IMR-90 (cell line): ENCODE measurements at regions not wholly inside any gene's neighbourhood (a gene's known extent, or its start where the extent isn't known, plus 50 kb on each side); places are given as distances from the start of the nearest gene placed in this dataset.
A peak's percentile ranks its signal among the peaks of the same experiment; 100 is the strongest.

Source experiments
- ATAC-seq: fragments of 200-7000 bp; cut with Tn5 transposase; 2 replicates; pipeline ENCODE4 v1.9.1; 2020; ENCODE audit warnings: low read depth, mild to moderate bottlenecking, moderate library complexity
- BruUV-seq: library from RNA; stranded (reverse); fragments of 400-500 nt; replicated peaks from 2 replicates; lab custom pipeline; 2021; lab: Mats Ljungman, UMichigan
- CTCF ChIA-PET: fragments of 300-600 bp; formaldehyde crosslinking; extraction: SDS; loops from one replicate; lab custom pipeline; 2021; ENCODE audit warnings: antibody characterized with exemption; lab: Yijun Ruan, JAX
- POLR2A ChIA-PET: fragments of 300-600 bp; sonication (Branson Sonifier 250); formaldehyde crosslinking; loops from one replicate; lab custom pipeline; 2022; ENCODE audit warnings: antibody characterized with exemption; ENCODE audit not compliant: unreplicated experiment; lab: Charles Lee
- DNase-seq: peaks from one replicate; pipeline ENCODE4 v3.0.0; 2013
- H2AFZ ChIP-seq: replicated peaks from 2 replicates; pipeline ENCODE3; 2013; ENCODE audit warnings: low read length, mild to moderate bottlenecking; ENCODE audit not compliant: poor library complexity
- H2AK5ac ChIP-seq: 2 replicates; pipeline ENCODE4 v1.6.1; 2013; ENCODE audit warnings: low read depth, low read length, inconsistent platforms
- H2AK9ac ChIP-seq: replicated peaks from 2 replicates; pipeline ENCODE3; 2013; ENCODE audit warnings: mild to moderate bottlenecking, low read depth, low read length, moderate library complexity; ENCODE audit not compliant: poor library complexity
- H2BK120ac ChIP-seq: 2 replicates; pipeline ENCODE4 v1.6.1; 2013; ENCODE audit warnings: low read depth, low read length, inconsistent platforms
- H2BK15ac ChIP-seq: 3 replicates; pipeline ENCODE4 v1.6.1; 2013; ENCODE audit warnings: low read depth, low read length, inconsistent platforms
- H2BK20ac ChIP-seq: 2 replicates; pipeline ENCODE4 v1.6.1; 2013; ENCODE audit warnings: low read depth, mild to moderate bottlenecking, inconsistent platforms, low read length, moderate library complexity
- H2BK5ac ChIP-seq: 2 replicates; pipeline ENCODE4 v1.6.1; 2013; ENCODE audit warnings: mild to moderate bottlenecking, low read depth, low read length, inconsistent platforms; ENCODE audit not compliant: poor library complexity, severe bottlenecking
- H3K14ac ChIP-seq: replicated peaks from 2 replicates; pipeline ENCODE4 v1.6.1; 2013; ENCODE audit warnings: low read depth, low read length, inconsistent platforms
- H3K18ac ChIP-seq: 2 replicates; pipeline ENCODE4 v1.6.1; 2013; ENCODE audit warnings: low read depth, low read length, control low read depth
- H3K23ac ChIP-seq: 2 replicates; pipeline ENCODE4 v1.6.1; 2013; ENCODE audit warnings: low read depth, low read length, inconsistent platforms
- H3K27ac ChIP-seq: 2 replicates; pipeline ENCODE4 v1.5.1; 2013; ENCODE audit warnings: mild to moderate bottlenecking, control low read depth, low read length; ENCODE audit not compliant: insufficient read depth
- H3K27me3 ChIP-seq: 2 replicates; pipeline ENCODE4 v1.6.1; 2013; ENCODE audit warnings: low read length; ENCODE audit not compliant: control insufficient read depth, insufficient read depth
- H3K36me3 ChIP-seq: 2 replicates; pipeline ENCODE4 v1.6.1; 2013; ENCODE audit warnings: low read length, mixed read lengths; ENCODE audit not compliant: control insufficient read depth, insufficient read depth
- H3K4ac ChIP-seq: 2 replicates; pipeline ENCODE4 v1.6.1; 2013; ENCODE audit warnings: low read depth, low read length, inconsistent platforms
- H3K4me1 ChIP-seq: 2 replicates; pipeline ENCODE4 v1.6.1; 2013; ENCODE audit warnings: low read length, mixed read lengths; ENCODE audit not compliant: control insufficient read depth, insufficient read depth
- H3K4me2 ChIP-seq: 2 replicates; pipeline ENCODE4 v1.6.1; 2013; ENCODE audit warnings: low read depth, mild to moderate bottlenecking, control low read depth, low read length, moderate library complexity
- H3K4me3 ChIP-seq: 2 replicates; pipeline ENCODE4 v1.5.1; 2013; ENCODE audit warnings: low read depth, mild to moderate bottlenecking, control low read depth, low read length, moderate library complexity; ENCODE audit not compliant: insufficient read depth
- H3K56ac ChIP-seq: 2 replicates; pipeline ENCODE4 v1.6.1; 2013; ENCODE audit warnings: low read length, inconsistent platforms; ENCODE audit not compliant: insufficient read depth; ENCODE audit errors: extremely low read depth
- H3K79me1 ChIP-seq, 2 experiments: 2 replicates each; pipeline ENCODE4 v1.6.1; 2013; ENCODE audit warnings: low read length in 2 of 2, inconsistent platforms in 1 of 2, low read depth in 1 of 2
- H3K9ac ChIP-seq: 2 replicates; pipeline ENCODE4 v1.6.1; 2013; ENCODE audit warnings: low read depth, low read length, control low read depth
- H3K9me1 ChIP-seq: 2 replicates; pipeline ENCODE4 v1.6.1; 2013; ENCODE audit warnings: low read length, inconsistent platforms; ENCODE audit not compliant: insufficient read depth
- H3K9me3 ChIP-seq: 2 replicates; pipeline ENCODE4 v1.6.1; 2013; ENCODE audit warnings: low read length; ENCODE audit not compliant: control insufficient read depth, insufficient read depth
- H4K20me1 ChIP-seq: 2 replicates; pipeline ENCODE4 v1.6.1; 2013; ENCODE audit warnings: low read length, inconsistent platforms; ENCODE audit not compliant: insufficient read depth
- H4K5ac ChIP-seq: 2 replicates; pipeline ENCODE4 v1.6.1; 2013; ENCODE audit warnings: mild to moderate bottlenecking, low read depth, low read length, control low read depth
- H4K8ac ChIP-seq, 2 experiments: 2 replicates each; pipeline ENCODE4 v1.6.1; 2013; ENCODE audit warnings: low read depth in 2 of 2, low read length in 2 of 2, control low read depth in 1 of 2, inconsistent platforms in 1 of 2
- H4K91ac ChIP-seq: 2 replicates; pipeline ENCODE4 v1.6.1; 2013; ENCODE audit warnings: low read depth, low read length, inconsistent platforms; ENCODE audit not compliant: insufficient read depth
- CEBPB ChIP-seq: IDR thresholded peaks from 2 replicates; pipeline ENCODE4 v1.6.1; 2012; ENCODE audit warnings: low read depth, low read length, improper control_type of control experiment
- ELK1 ChIP-seq: fragments of 150-350 bp; IDR thresholded peaks from 2 replicates; pipeline ENCODE4 v1.6.1; 2016; ENCODE audit warnings: low read depth, mild to moderate bottlenecking, low read length, moderate library complexity, borderline replicate concordance
- MAZ ChIP-seq: IDR thresholded peaks from 2 replicates; pipeline ENCODE4 v1.6.1; 2012; ENCODE audit warnings: low read depth, mild to moderate bottlenecking, low read length, improper control_type of control experiment, moderate library complexity, borderline replicate concordance
- MXI1 ChIP-seq: IDR thresholded peaks from 2 replicates; pipeline ENCODE4 v1.6.1; 2012; ENCODE audit warnings: low read depth, mild to moderate bottlenecking, low read length, moderate library complexity, borderline replicate concordance
- POLR2A ChIP-seq: IDR thresholded peaks from 2 replicates; pipeline ENCODE4 v1.6.1; 2012; ENCODE audit warnings: mild to moderate bottlenecking, low read depth, low read length
- RCOR1 ChIP-seq: IDR thresholded peaks from 2 replicates; pipeline ENCODE4 v1.6.1; 2012; ENCODE audit warnings: mild to moderate bottlenecking, low read length, improper control_type of control experiment; ENCODE audit not compliant: insufficient replicate concordance
- dilution Hi-C: fragments of 300-500 bp; cut with HindIII; formaldehyde crosslinking; loops from one replicate; pipeline ENCODE4 v1.14.3; 2018; ENCODE audit warnings: low sequenced_read_pairs; ENCODE audit not compliant: unreplicated experiment
- in situ Hi-C: fragments of 300-500 bp; cut with MboI; formaldehyde crosslinking; loops from 3 replicates; pipeline ENCODE4 v1.14.3; 2019; ENCODE audit warnings: low sequenced_read_pairs, inconsistent platforms, mixed read lengths
- intact Hi-C: fragments of 100-400 bp; cut with micrococcal nuclease; formaldehyde crosslinking; loops from 2 replicates; pipeline ENCODE4 v1.10.0; 2022

GRCh38 chr7:126079581-126079980, 1150.0 kb upstream of the POT1 start:
- Histone ChIP-seq H2BK5ac (no peak overlapping the region), H3K27me3 (no peaks in the 10 kb centered on the region), H3K56ac (no peak overlapping the region), H3K9me1 (no peaks in the 10 kb centered on the region), H4K8ac (no peak overlapping the region), H3K4me2 (no peak overlapping the region), H4K91ac (no peak overlapping the region), H3K79me1 (no peaks in the 10 kb centered on the region), H3K4ac (no peak overlapping the region), H4K20me1 (no peaks in the 10 kb centered on the region), H2BK20ac (no peak overlapping the region), H2AK9ac (no peak overlapping the region), H3K27ac (no peak overlapping the region), H4K5ac (no peak overlapping the region), H3K14ac (no peak overlapping the region), H3K9me3 (peaks cover 7% of the 10 kb centered on the region), H3K9ac (no peak overlapping the region), H2BK15ac (no peak overlapping the region), H3K18ac (no peak overlapping the region), H3K23ac (no peak overlapping the region), H2AFZ (no peak overlapping the region), H3K36me3 (no peaks in the 10 kb centered on the region), H2AK5ac (no peak overlapping the region), H2BK120ac (no peak overlapping the region), H3K4me1 (no peaks in the 10 kb centered on the region), H3K4me3 (no peak overlapping the region)
- no peak for ATAC-seq
- ChIA-PET POLR2A (no interaction called here), CTCF (no interaction called here)
- peak; percentile 8; the same call in 1 of the 2 replicates for TF ChIP-seq CEBPB
- TF ChIP-seq ELK1: no peak
- TF ChIP-seq POLR2A: no peak
- no peak for TF ChIP-seq MXI1
- no peak for TF ChIP-seq RCOR1
- no peak for TF ChIP-seq MAZ
- BruUV-seq: no TSS peak
- in situ Hi-C loops: no loop called here
- intact Hi-C loops: no loop called here
- dilution Hi-C loops: no loop called here
- no peak for DNase-seq
